ENCODE measurements at regions not wholly inside any gene's neighbourhood (a gene's known extent, or its start where the extent isn't known, plus 50 kb on each side); places are given as distances from the start of the nearest gene placed in this dataset.

GRCh38 chr4:20463176-20463430, 211.4 kb downstream of the SLIT2 start:
- Histone ChIP-seq H3K9me3 (ENCODE audit: control insufficient read depth, low read depth, low read length) (no peaks in the 10 kb centered on the region), H3K9ac (ENCODE audit: low read length) (no peak overlapping the region), H3K27ac (ENCODE audit: low read length) (no peak overlapping the region), H3K4me3 (ENCODE audit: low read length) (no peak overlapping the region), H3K4me1 (ENCODE audit: control insufficient read depth, low read depth, low read length) (no peaks in the 10 kb centered on the region), H3K27me3 (ENCODE audit: control insufficient read depth, insufficient read depth, low read length) (no peaks in the 10 kb centered on the region), H3K36me3 (ENCODE audit: control insufficient read depth, low read depth, low read length) (no peaks in the 10 kb centered on the region)

DNA sequence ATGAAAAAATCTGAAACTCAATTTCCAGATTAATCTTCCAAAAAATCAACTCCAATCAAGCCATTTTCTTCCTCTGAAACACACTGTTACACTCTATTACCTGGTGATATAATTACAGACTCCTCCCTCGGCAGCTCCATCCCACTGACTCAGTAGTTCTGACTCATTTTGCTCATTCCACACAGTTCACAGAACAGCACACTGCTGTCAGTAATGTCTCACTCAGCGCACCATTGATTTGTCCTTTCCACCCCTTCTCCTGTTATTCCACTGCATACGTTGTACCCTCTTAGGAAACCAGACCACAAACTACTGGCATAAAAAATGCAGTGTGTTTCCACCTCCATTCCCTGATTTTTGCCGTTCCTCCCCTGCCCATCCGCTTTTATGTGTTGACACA, 212.7 kb downstream of the SLIT2 start:
- H3K4me3 ChIP-seq (ENCODE audit: low read length) = no peak overlapping the region
- no peak overlapping the region for H3K27ac ChIP-seq (ENCODE audit: low read length)
- H3K36me3 ChIP-seq (ENCODE audit: control insufficient read depth, low read depth, low read length) = no peaks in the 10 kb centered on the region
- H3K9me3 ChIP-seq (ENCODE audit: control insufficient read depth, low read depth, low read length) = no peaks in the 10 kb centered on the region
- H3K4me1 ChIP-seq (ENCODE audit: control insufficient read depth, low read depth, low read length) = no peaks in the 10 kb centered on the region
- no peaks in the 10 kb centered on the region for H3K27me3 ChIP-seq (ENCODE audit: control insufficient read depth, insufficient read depth, low read length)
- H3K9ac ChIP-seq (ENCODE audit: low read length) = no peak overlapping the region

- Histone ChIP-seq H3K9me3 (ENCODE audit: control insufficient read depth, low read depth, low read length) (no peaks in the 10 kb centered on the region), H3K27me3 (ENCODE audit: control insufficient read depth, insufficient read depth, low read length) (no peaks in the 10 kb centered on the region), H3K9ac (ENCODE audit: low read length) (no peak overlapping the region), H3K4me1 (ENCODE audit: control insufficient read depth, low read depth, low read length) (no peaks in the 10 kb centered on the region), H3K27ac (ENCODE audit: low read length) (no peak overlapping the region), H3K4me3 (ENCODE audit: low read length) (no peak overlapping the region), H3K36me3 (ENCODE audit: control insufficient read depth, low read depth, low read length) (no peaks in the 10 kb centered on the region)
Measured at GRCh38 chr4:20474119-20474518, 222.4 kb downstream of the SLIT2 start.

- Histone ChIP-seq H3K4me1 (ENCODE audit: control insufficient read depth, low read depth, low read length) (no peaks in the 10 kb centered on the region), H3K4me3 (ENCODE audit: low read length) (no peak overlapping the region), H3K9ac (ENCODE audit: low read length) (no peak overlapping the region), H3K36me3 (ENCODE audit: control insufficient read depth, low read depth, low read length) (no peaks in the 10 kb centered on the region), H3K27ac (ENCODE audit: low read length) (no peak overlapping the region), H3K27me3 (ENCODE audit: control insufficient read depth, insufficient read depth, low read length) (no peaks in the 10 kb centered on the region), H3K9me3 (ENCODE audit: control insufficient read depth, low read depth, low read length) (no peaks in the 10 kb centered on the region)
Measured at GRCh38 chr4:20478412-20478811, 221.8 kb upstream of the PACRGL start.

DNA sequence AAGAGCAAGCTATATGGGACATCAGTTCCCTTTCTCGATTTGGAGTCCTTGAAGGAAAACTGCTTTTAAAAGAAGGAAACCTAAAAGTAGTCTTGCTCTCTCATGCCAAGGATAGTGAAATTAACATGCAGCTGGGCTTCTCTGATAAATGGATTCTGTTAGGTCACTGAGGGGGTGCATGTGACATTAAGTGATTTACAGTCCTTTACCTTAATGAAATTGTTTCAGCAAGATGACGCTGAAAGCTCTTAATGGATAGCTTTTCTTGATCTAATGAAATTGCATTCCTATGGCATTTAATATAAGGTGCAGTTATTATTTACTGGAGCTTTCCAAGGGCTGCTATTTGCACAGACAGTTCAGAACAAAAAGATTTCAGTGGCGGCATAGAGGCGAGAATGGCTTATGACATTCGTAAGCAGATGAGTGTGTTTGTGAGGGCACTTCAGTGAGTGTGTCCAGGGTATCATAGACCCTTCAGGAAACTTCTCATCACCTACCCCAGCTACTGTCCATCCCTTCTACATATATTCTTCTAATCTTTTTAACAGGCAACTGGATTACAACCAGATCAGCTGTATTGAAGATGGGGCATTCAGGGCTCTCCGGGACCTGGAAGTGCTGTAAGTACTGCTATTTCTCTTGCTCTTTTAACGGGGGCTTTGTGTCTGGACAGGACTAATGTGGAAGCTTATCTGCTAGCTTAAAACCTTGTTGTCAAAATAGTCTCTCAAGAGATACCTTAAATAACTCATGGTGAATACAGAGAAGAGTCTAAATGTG, 219.9 kb upstream of the PACRGL start:
- H3K27ac ChIP-seq (ENCODE audit: low read length) = no peak overlapping the region
- no peak overlapping the region for H3K4me3 ChIP-seq (ENCODE audit: low read length)
- no peaks in the 10 kb centered on the region for H3K9me3 ChIP-seq (ENCODE audit: control insufficient read depth, low read depth, low read length)
- no peak overlapping the region for H3K9ac ChIP-seq (ENCODE audit: low read length)
- H3K4me1 ChIP-seq (ENCODE audit: control insufficient read depth, low read depth, low read length) = no peaks in the 10 kb centered on the region
- H3K27me3 ChIP-seq (ENCODE audit: control insufficient read depth, insufficient read depth, low read length) = no peaks in the 10 kb centered on the region
- no peaks in the 10 kb centered on the region for H3K36me3 ChIP-seq (ENCODE audit: control insufficient read depth, low read depth, low read length)

DNA sequence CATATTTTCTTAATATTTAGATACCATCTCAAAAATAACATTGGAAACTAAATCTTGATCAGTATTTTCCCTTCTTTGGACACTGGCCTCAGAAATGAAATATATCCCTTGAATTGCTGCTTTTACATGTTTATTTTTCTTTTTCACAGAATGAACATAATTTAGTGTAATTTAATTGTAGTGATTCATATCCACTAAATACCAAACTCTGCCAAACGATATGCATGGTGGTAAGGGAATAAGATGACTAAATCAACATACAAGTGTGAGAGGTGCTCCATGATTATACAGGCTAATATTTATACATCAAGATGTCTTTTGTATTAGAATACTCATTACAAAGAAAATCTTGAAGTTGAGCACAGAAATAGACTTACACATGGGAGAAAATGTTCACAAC, 216.8 kb upstream of the PACRGL start:
- Histone ChIP-seq H3K4me3 (ENCODE audit: low read length) (no peak overlapping the region), H3K9ac (ENCODE audit: low read length) (no peak overlapping the region), H3K4me1 (ENCODE audit: control insufficient read depth, low read depth, low read length) (no peaks in the 10 kb centered on the region), H3K27me3 (ENCODE audit: control insufficient read depth, insufficient read depth, low read length) (no peaks in the 10 kb centered on the region), H3K27ac (ENCODE audit: low read length) (no peak overlapping the region), H3K36me3 (ENCODE audit: control insufficient read depth, low read depth, low read length) (no peaks in the 10 kb centered on the region), H3K9me3 (ENCODE audit: control insufficient read depth, low read depth, low read length) (no peaks in the 10 kb centered on the region)

GRCh38 chr4:20486433-20486832, 213.8 kb upstream of the PACRGL start:
- H3K4me3 ChIP-seq (ENCODE audit: low read length) = no peak overlapping the region
- H3K27ac ChIP-seq (ENCODE audit: low read length) = no peak overlapping the region
- H3K27me3 ChIP-seq (ENCODE audit: control insufficient read depth, insufficient read depth, low read length) = no peaks in the 10 kb centered on the region
- no peak overlapping the region for H3K9ac ChIP-seq (ENCODE audit: low read length)
- no peaks in the 10 kb centered on the region for H3K9me3 ChIP-seq (ENCODE audit: control insufficient read depth, low read depth, low read length)
- no peaks in the 10 kb centered on the region for H3K4me1 ChIP-seq (ENCODE audit: control insufficient read depth, low read depth, low read length)
- no peaks in the 10 kb centered on the region for H3K36me3 ChIP-seq (ENCODE audit: control insufficient read depth, low read depth, low read length)

DNA sequence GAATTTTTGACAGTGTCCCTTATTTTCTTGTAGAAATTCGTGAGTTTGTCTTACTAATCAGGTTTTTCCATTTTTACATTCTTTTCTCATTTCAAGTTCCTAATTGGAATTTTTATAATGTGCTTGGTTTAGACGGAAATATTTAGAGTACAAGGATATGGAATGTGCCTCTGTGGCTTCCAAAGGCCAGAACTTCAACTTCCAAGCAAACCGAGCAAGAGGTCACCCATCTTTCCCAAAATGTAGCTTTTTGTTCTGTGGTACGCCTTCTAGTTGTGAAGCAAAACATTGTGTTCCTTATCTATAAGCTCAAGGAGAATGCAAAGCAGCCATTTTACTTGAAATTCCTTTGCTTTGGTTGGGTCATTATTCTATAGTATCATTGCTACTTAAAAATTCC, 212.8 kb upstream of the PACRGL start:
- Histone ChIP-seq H3K9me3 (ENCODE audit: control insufficient read depth, low read depth, low read length) (no peaks in the 10 kb centered on the region), H3K27me3 (ENCODE audit: control insufficient read depth, insufficient read depth, low read length) (no peaks in the 10 kb centered on the region), H3K4me3 (ENCODE audit: low read length) (no peak overlapping the region), H3K36me3 (ENCODE audit: control insufficient read depth, low read depth, low read length) (no peaks in the 10 kb centered on the region), H3K4me1 (ENCODE audit: control insufficient read depth, low read depth, low read length) (no peaks in the 10 kb centered on the region), H3K27ac (ENCODE audit: low read length) (no peak overlapping the region), H3K9ac (ENCODE audit: low read length) (no peak overlapping the region)

DNA sequence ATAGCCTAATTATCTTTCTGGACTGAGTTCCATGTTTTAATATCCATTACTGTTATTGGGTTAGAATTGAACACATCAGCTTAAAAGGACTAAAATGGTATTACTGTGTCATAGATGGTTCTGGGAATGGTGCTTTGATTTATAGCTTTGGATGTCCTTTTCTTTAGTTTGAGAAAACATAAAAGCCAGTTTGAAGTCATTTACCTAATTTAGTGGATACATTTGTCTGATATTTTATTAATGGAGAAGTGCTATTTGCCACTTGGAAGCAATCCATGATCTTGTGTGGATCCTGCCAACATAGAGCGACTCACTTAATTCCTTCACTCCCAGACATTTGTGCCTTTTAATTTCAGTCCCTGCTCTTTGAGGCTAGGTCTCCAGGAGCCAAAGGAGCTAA, 212.4 kb upstream of the PACRGL start:
- Histone ChIP-seq H3K4me1 (ENCODE audit: control insufficient read depth, low read depth, low read length) (no peaks in the 10 kb centered on the region), H3K27me3 (ENCODE audit: control insufficient read depth, insufficient read depth, low read length) (no peaks in the 10 kb centered on the region), H3K36me3 (ENCODE audit: control insufficient read depth, low read depth, low read length) (no peaks in the 10 kb centered on the region), H3K9me3 (ENCODE audit: control insufficient read depth, low read depth, low read length) (no peaks in the 10 kb centered on the region), H3K9ac (ENCODE audit: low read length) (no peak overlapping the region), H3K4me3 (ENCODE audit: low read length) (no peak overlapping the region), H3K27ac (ENCODE audit: low read length) (no peak overlapping the region)

GRCh38 chr4:20490734-20491133, 209.5 kb upstream of the PACRGL start:
- Histone ChIP-seq H3K27me3 (ENCODE audit: control insufficient read depth, insufficient read depth, low read length) (no peaks in the 10 kb centered on the region), H3K9me3 (ENCODE audit: control insufficient read depth, low read depth, low read length) (no peaks in the 10 kb centered on the region)

DNA sequence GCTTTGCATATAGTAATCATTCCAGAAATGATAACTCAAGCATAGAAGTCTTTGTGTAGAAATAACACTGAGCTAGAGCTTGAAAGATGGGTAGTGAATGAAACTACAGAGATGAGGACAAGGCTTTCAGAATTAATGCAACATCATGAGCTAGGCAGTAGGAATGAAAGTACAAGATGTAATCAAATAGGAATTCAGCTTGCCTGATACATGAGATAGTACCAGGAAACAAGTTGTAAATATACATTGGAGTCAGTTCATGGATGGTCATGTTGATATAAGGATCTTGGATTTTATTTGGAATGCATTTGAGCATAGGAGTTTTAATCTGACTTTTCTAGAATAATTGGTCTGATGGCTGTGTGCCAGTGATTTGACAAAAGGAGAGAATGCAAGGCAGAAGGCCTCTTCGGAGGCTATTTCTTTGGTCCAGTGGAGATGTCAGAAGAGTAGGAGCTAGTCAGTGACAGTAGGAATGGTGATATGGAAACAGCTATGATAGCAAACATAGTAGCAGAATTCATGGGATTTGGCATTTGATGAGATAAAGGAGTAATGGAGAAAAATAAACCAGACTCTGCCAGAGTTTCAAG, 206.4 kb upstream of the PACRGL start:
- no peaks in the 10 kb centered on the region for H3K36me3 ChIP-seq (ENCODE audit: control insufficient read depth, low read depth, low read length)
- H3K27me3 ChIP-seq (ENCODE audit: control insufficient read depth, insufficient read depth, low read length) = no peaks in the 10 kb centered on the region
- H3K9me3 ChIP-seq (ENCODE audit: control insufficient read depth, low read depth, low read length) = no peaks in the 10 kb centered on the region
- H3K27ac ChIP-seq (ENCODE audit: low read length) = no peak overlapping the region
- H3K4me3 ChIP-seq (ENCODE audit: low read length) = no peak overlapping the region
- H3K9ac ChIP-seq (ENCODE audit: low read length) = no peak overlapping the region
- no peaks in the 10 kb centered on the region for H3K4me1 ChIP-seq (ENCODE audit: control insufficient read depth, low read depth, low read length)

More at GRCh38 chr4:20490734-20491133, 209.5 kb upstream of the PACRGL start:
- Histone ChIP-seq H3K9ac (ENCODE audit: low read length) (no peak overlapping the region), H3K27ac (ENCODE audit: low read length) (no peak overlapping the region), H3K36me3 (ENCODE audit: control insufficient read depth, low read depth, low read length) (no peaks in the 10 kb centered on the region), H3K4me1 (ENCODE audit: control insufficient read depth, low read depth, low read length) (no peaks in the 10 kb centered on the region), H3K4me3 (ENCODE audit: low read length) (no peak overlapping the region)

GRCh38 chr4:20496068-20496467, 204.2 kb upstream of the PACRGL start:
- no peak overlapping the region for H3K4me3 ChIP-seq (ENCODE audit: low read length)
- no peak overlapping the region for H3K27ac ChIP-seq (ENCODE audit: low read length)
- H3K4me1 ChIP-seq (ENCODE audit: control insufficient read depth, low read depth, low read length) = no peaks in the 10 kb centered on the region
- no peaks in the 10 kb centered on the region for H3K36me3 ChIP-seq (ENCODE audit: control insufficient read depth, low read depth, low read length)
- no peaks in the 10 kb centered on the region for H3K27me3 ChIP-seq (ENCODE audit: control insufficient read depth, insufficient read depth, low read length)
- H3K9me3 ChIP-seq (ENCODE audit: control insufficient read depth, low read depth, low read length) = no peaks in the 10 kb centered on the region
- no peak overlapping the region for H3K9ac ChIP-seq (ENCODE audit: low read length)

Data from iPS-18a (cell line).